WERI-Rb-1 (cell line): ENCODE measurements at regions not wholly inside any gene's neighbourhood (a gene's known extent, or its start where the extent isn't known, plus 50 kb on each side); places are given as distances from the start of the nearest gene placed in this dataset.

ENCODE experiments used
- DNase-seq: peaks from one replicate; pipeline ENCODE4 v3.0.0-alpha.2; 2020
- H3K27ac ChIP-seq: fragments of 250-450 bp; sonication (Bioruptor Pico); 2 replicates; pipeline ENCODE4 v1.5.1; 2020; ENCODE audit warnings: mild to moderate bottlenecking, moderate library complexity
- H3K27me3 ChIP-seq: fragments of 250-450 bp; sonication (Bioruptor Pico); 2 replicates; pipeline ENCODE4 v1.5.1; 2021; ENCODE audit warnings: mild to moderate bottlenecking, low read depth, moderate library complexity; ENCODE audit not compliant: insufficient read depth, severe bottlenecking
- H3K36me3 ChIP-seq: fragments of 250-450 bp; sonication (Bioruptor Pico); 2 replicates; pipeline ENCODE4 v1.5.1; 2020; ENCODE audit warnings: mild to moderate bottlenecking, moderate library complexity
- H3K4me3 ChIP-seq: 2 replicates; pipeline ENCODE4 v1.5.1; 2011; ENCODE audit warnings: low read depth, mild to moderate bottlenecking, control low read depth, low read length
- H3K9me3 ChIP-seq: fragments of 250-450 bp; sonication (Bioruptor Pico); 2 replicates; pipeline ENCODE4 v1.5.1; 2021; ENCODE audit warnings: mild to moderate bottlenecking, moderate library complexity; ENCODE audit not compliant: severe bottlenecking
- CTCF ChIP-seq: IDR thresholded peaks from 2 replicates; pipeline ENCODE4 v1.5.1; 2011; ENCODE audit warnings: low read depth, mild to moderate bottlenecking, control low read depth, inconsistent platforms, low read length

GRCh38 chr2:62587592-62587991, 81.6 kb upstream of the TMEM17 start:
- Histone ChIP-seq H3K4me3 (no peak overlapping the region), H3K36me3 (no peaks in the 10 kb centered on the region), H3K27ac (no peak overlapping the region; the same call in 1 of the 2 replicates), H3K9me3 (peaks cover 10% of the 10 kb centered on the region), H3K27me3 (no peaks in the 10 kb centered on the region)
- DNase-seq, result peak; percentile 74
- TF ChIP-seq CTCF, result no peak

GRCh38 chr2:62586981-62587380, 81.0 kb upstream of the TMEM17 start:
- H3K36me3 ChIP-seq, result no peaks in the 10 kb centered on the region
- H3K27me3 ChIP-seq, result no peaks in the 10 kb centered on the region
- no peak for TF ChIP-seq CTCF
- H3K27ac ChIP-seq, result peak overlapping the region; percentile 38
- no peak for DNase-seq
- no peak overlapping the region for H3K4me3 ChIP-seq
- H3K9me3 ChIP-seq, result peaks cover 10% of the 10 kb centered on the region

- H3K36me3 ChIP-seq, result no peaks in the 10 kb centered on the region
Measured at GRCh38 chr2:62578803-62579640, 73.0 kb upstream of the TMEM17 start.

GRCh38 chr2:62577994-62578781, 72.2 kb upstream of the TMEM17 start:
- H3K36me3 ChIP-seq, result no peaks in the 10 kb centered on the region
- H3K9me3 ChIP-seq, result no peaks in the 10 kb centered on the region
- no peak for DNase-seq
- TF ChIP-seq CTCF, result no peak
- no peaks in the 10 kb centered on the region for H3K27me3 ChIP-seq
- H3K27ac ChIP-seq, result no peak overlapping the region
- H3K4me3 ChIP-seq, result no peak overlapping the region

More at GRCh38 chr2:62578803-62579640, 73.0 kb upstream of the TMEM17 start:
- Histone ChIP-seq H3K9me3 (no peaks in the 10 kb centered on the region), H3K4me3 (no peak overlapping the region), H3K27me3 (no peaks in the 10 kb centered on the region), H3K27ac (no peak overlapping the region)
- no peak for TF ChIP-seq CTCF
- DNase-seq, result no peak

- Histone ChIP-seq H3K27ac (no peak overlapping the region), H3K27me3 (no peaks in the 10 kb centered on the region), H3K4me3 (no peak overlapping the region), H3K9me3 (no peaks in the 10 kb centered on the region), H3K36me3 (no peaks in the 10 kb centered on the region)
- TF ChIP-seq CTCF, result no peak
- DNase-seq, result no peak
Measured at GRCh38 chr2:62576276-62576939, 70.4 kb upstream of the TMEM17 start.
